Colonic mucosa (tissue), 4 donors: ENCODE measurements at regions not wholly inside any gene's neighbourhood (a gene's known extent, or its start where the extent isn't known, plus 50 kb on each side); places are given as distances from the start of the nearest gene placed in this dataset.

Experiments used
- DNase-seq: peaks from one replicate; pipeline ENCODE4 v3.0.0-alpha.2; 2020
- H3K27ac ChIP-seq: fragments of 200-600 bp; one replicate; pipeline ENCODE4 v1.8.0; 2021
- H3K27me3 ChIP-seq: fragments of 200-600 bp; one replicate; pipeline ENCODE4 v1.8.0; 2021
- H3K36me3 ChIP-seq: fragments of 200-600 bp; one replicate; pipeline ENCODE4 v1.8.0; 2021
- H3K4me1 ChIP-seq: fragments of 200-600 bp; one replicate; pipeline ENCODE4 v1.8.0; 2021; ENCODE audit warnings: mild to moderate bottlenecking
- H3K4me3 ChIP-seq: fragments of 200-600 bp; one replicate; pipeline ENCODE4 v1.8.0; 2021
- H3K9ac ChIP-seq, 2 donors: one replicate each; pipeline ENCODE4 v1.7.0; 2013; ENCODE audit warnings: control low read depth in 2 of 2, low read depth in 2 of 2, low read length in 2 of 2
- H3K9me3 ChIP-seq: fragments of 200-600 bp; one replicate; pipeline ENCODE4 v1.8.0; 2021
- CTCF ChIP-seq: fragments of 200-600 bp; IDR thresholded peaks from one replicate; pipeline ENCODE4 v1.8.0; 2022; ENCODE audit warnings: antibody characterized with exemption, mild to moderate bottlenecking
- intact Hi-C: fragments of 100-400 bp; cut with DNase I; formaldehyde crosslinking; loops from one replicate; pipeline ENCODE4 v1.14.1; 2022
- donor health status: healthy.
- donor health status: DM: no; HTN: no; CAD: no.
- donor health status: DM: no; HTN: no; CAD: no.

GRCh38 chr5:165809914-165810313, 2304.5 kb downstream of the MAT2B start:
- DNase-seq = no peak
- Histone ChIP-seq H3K27me3 (no peaks in the 10 kb centered on the region), H3K9ac (no peak overlapping the region), H3K36me3 (no peaks in the 10 kb centered on the region), H3K9me3 (no peaks in the 10 kb centered on the region), H3K4me3 (no peak overlapping the region), H3K4me1 (no peaks in the 10 kb centered on the region), H3K27ac (no peak overlapping the region)
- intact Hi-C loops = no loop called here
- TF ChIP-seq CTCF = no peak

- TF ChIP-seq CTCF = no peak
- DNase-seq = no peak
- H3K27me3 ChIP-seq = no peaks in the 10 kb centered on the region
- no peak overlapping the region for H3K9ac ChIP-seq
- no peak overlapping the region for H3K4me3 ChIP-seq
- no peaks in the 10 kb centered on the region for H3K9me3 ChIP-seq
- H3K4me1 ChIP-seq = no peaks in the 10 kb centered on the region
- no peak overlapping the region for H3K27ac ChIP-seq
- intact Hi-C loops = no loop called here
- no peaks in the 10 kb centered on the region for H3K36me3 ChIP-seq
Measured at GRCh38 chr5:165829504-165829903, 2324.1 kb downstream of the MAT2B start.

- Histone ChIP-seq H3K36me3 (no peaks in the 10 kb centered on the region), H3K27me3 (no peaks in the 10 kb centered on the region), H3K4me1 (no peaks in the 10 kb centered on the region), H3K27ac (no peak overlapping the region), H3K9ac (no peak overlapping the region), H3K4me3 (no peak overlapping the region), H3K9me3 (no peaks in the 10 kb centered on the region)
- DNase-seq = no peak
- intact Hi-C loops = no loop called here
- no peak for TF ChIP-seq CTCF
Measured at GRCh38 chr5:165834891-165835290, 2329.5 kb downstream of the MAT2B start.

- Histone ChIP-seq H3K27me3 (no peaks in the 10 kb centered on the region), H3K36me3 (no peaks in the 10 kb centered on the region), H3K4me3 (no peak overlapping the region), H3K9me3 (no peaks in the 10 kb centered on the region), H3K27ac (no peak overlapping the region), H3K4me1 (no peaks in the 10 kb centered on the region), H3K9ac (no peak overlapping the region)
- intact Hi-C loops = no loop called here
- no peak for TF ChIP-seq CTCF
- no peak for DNase-seq
Measured at GRCh38 chr5:165836046-165836445, 2330.6 kb downstream of the MAT2B start.

GRCh38 chr5:165837286-165837685, 2331.9 kb downstream of the MAT2B start:
- Histone ChIP-seq H3K27me3 (no peaks in the 10 kb centered on the region), H3K4me1 (no peaks in the 10 kb centered on the region), H3K9ac (no peak overlapping the region), H3K9me3 (no peaks in the 10 kb centered on the region), H3K27ac (no peak overlapping the region), H3K4me3 (no peak overlapping the region), H3K36me3 (no peaks in the 10 kb centered on the region)
- DNase-seq = no peak
- TF ChIP-seq CTCF = no peak
- intact Hi-C loops = no loop called here

GRCh38 chr5:165844571-165844970, 2339.2 kb downstream of the MAT2B start:
- no peak for TF ChIP-seq CTCF
- H3K27me3 ChIP-seq = no peaks in the 10 kb centered on the region
- H3K9me3 ChIP-seq = no peaks in the 10 kb centered on the region
- no peak overlapping the region for H3K4me3 ChIP-seq
- no peaks in the 10 kb centered on the region for H3K36me3 ChIP-seq
- intact Hi-C loops = no loop called here
- no peaks in the 10 kb centered on the region for H3K4me1 ChIP-seq
- DNase-seq = no peak
- peak overlapping the region; percentile 5 for H3K27ac ChIP-seq
- H3K9ac ChIP-seq = no peak overlapping the region
